HCT116 (cell line): ENCODE measurements at regions not wholly inside any gene's neighbourhood (a gene's known extent, or its start where the extent isn't known, plus 50 kb on each side); places are given as distances from the start of the nearest gene placed in this dataset.
"Not testable (repeated sequence)": the region's sequence is repeated elsewhere in the genome, so short reads cannot be mapped to it uniquely, and the experiment has no call there.

Experiments used
- ATAC-seq: fragments of 200-7000 bp; cut with Tn5 transposase; 2 replicates; pipeline ENCODE4 v1.9.1; 2020; ENCODE audit warnings: mild to moderate bottlenecking, moderate library complexity
- BruUV-seq: library from RNA; stranded (reverse); fragments of 400-500 nt; replicated peaks from 2 replicates; lab custom pipeline; 2021; lab: Mats Ljungman, UMichigan
- CTCF ChIA-PET: fragments of 300-600 bp; sonication (Branson Sonifier 250); formaldehyde crosslinking; loops from one replicate; lab custom pipeline; 2021; ENCODE audit warnings: antibody characterized with exemption; lab: Charles Lee
- POLR2A ChIA-PET: fragments of 300-600, 350-600 bp; sonication (Branson Sonifier 250); formaldehyde crosslinking; loops from one replicate; lab custom pipeline; 2021; ENCODE audit warnings: antibody characterized with exemption; lab: Charles Lee
- RAD21 ChIA-PET, 2 experiments: fragments of 300-600 bp; sonication (Branson Sonifier 250); formaldehyde crosslinking; loops; one replicate each; lab custom pipeline; 2023; ENCODE audit warnings: low total read pairs in 2 of 2; ENCODE audit not compliant: uncharacterized antibody in 2 of 2, unreplicated experiment in 2 of 2, low non-redundant PET in 1 of 2; lab: Charles Lee
- DNase-seq: peaks from one replicate; pipeline ENCODE4 v3.0.0-alpha.2; 2010; ENCODE audit warnings: low read depth, low spot score
- H2AFZ ChIP-seq: fragments of 200-600 bp; shearing (Covaris generic), sonication (generic); 2 replicates; pipeline ENCODE4 v1.6.1; 2017; ENCODE audit warnings: low read depth, mixed run types, mixed read lengths, antibody characterized with exemption, low read length; ENCODE audit not compliant: poor library complexity, severe bottlenecking
- H3K27ac ChIP-seq: 2 replicates; pipeline ENCODE4 v1.5.1; 2012; ENCODE audit warnings: low read depth, low read length
- H3K27me3 ChIP-seq: fragments of 200-600 bp; sonication (generic); 2 replicates; pipeline ENCODE4 v1.6.1; 2016; ENCODE audit warnings: mixed run types, low read length, mixed read lengths; ENCODE audit not compliant: insufficient read depth
- H3K36me3 ChIP-seq, 2 experiments: fragments of 200-500 bp in 1 of 2; fragments of 200-600 bp in 1 of 2; sonication (Bioruptor generic) in 1 of 2; sonication (generic) in 1 of 2; 2 replicates each; pipeline versions ENCODE4 v1.5.1 to v1.6.1; 2014 to 2016; ENCODE audit warnings: low read length in 2 of 2, inconsistent platforms in 1 of 2, mixed read lengths in 1 of 2, mixed run types in 1 of 2; ENCODE audit not compliant: insufficient read depth in 2 of 2, control insufficient read depth in 1 of 2
- H3K4me1 ChIP-seq, 2 experiments: fragments of 200-600 bp in 1 of 2; sonication (generic) in 1 of 2; 2 replicates each; pipeline versions ENCODE4 v1.5.1 to v1.6.1; 2012 to 2017; ENCODE audit warnings: low read length in 2 of 2, inconsistent platforms in 1 of 2, mild to moderate bottlenecking in 1 of 2, mixed read lengths in 1 of 2, mixed run types in 1 of 2, moderate library complexity in 1 of 2; ENCODE audit not compliant: insufficient read depth in 2 of 2, control insufficient read depth in 1 of 2
- H3K4me2 ChIP-seq: fragments of 200-600 bp; sonication (generic); 2 replicates; pipeline ENCODE4 v1.6.1; 2017; ENCODE audit warnings: mixed run types, low read length, mixed read lengths
- H3K4me3 ChIP-seq, 2 experiments: fragments of 200-600 bp in 1 of 2; sonication (generic) in 1 of 2; replicated peaks in 1 of 2; 2 replicates each; pipeline ENCODE4 v1.5.1; 2011 to 2016; ENCODE audit warnings: low read length in 2 of 2, control low read depth in 1 of 2, low read depth in 1 of 2, mild to moderate bottlenecking in 1 of 2, mixed read lengths in 1 of 2, mixed run types in 1 of 2
- H3K79me2 ChIP-seq: fragments of 200-600 bp; sonication (generic); 2 replicates; pipeline ENCODE4 v1.6.1; 2017; ENCODE audit warnings: mild to moderate bottlenecking, mixed run types, low read length, moderate library complexity, mixed read lengths; ENCODE audit not compliant: insufficient read depth
- H3K9ac ChIP-seq: fragments of 200-600 bp; sonication (generic); 2 replicates; pipeline ENCODE4 v1.6.1; 2016; ENCODE audit warnings: low read length, mixed read lengths
- H3K9me2 ChIP-seq: fragments of 200-600 bp; sonication (generic), shearing (Covaris generic); 2 replicates; pipeline ENCODE4 v1.6.1; 2017; ENCODE audit warnings: mixed run types, mild to moderate bottlenecking, moderate library complexity; ENCODE audit not compliant: insufficient read depth
- H3K9me3 ChIP-seq, 2 experiments: fragments of 200-500 bp in 1 of 2; fragments of 200-600 bp in 1 of 2; sonication (Bioruptor generic) in 1 of 2; sonication (generic) in 1 of 2; 2 replicates each; pipeline ENCODE4 v1.6.1; 2014 to 2017; ENCODE audit warnings: low read length in 2 of 2, mixed read lengths in 2 of 2, inconsistent platforms in 1 of 2, low read depth in 1 of 2, mild to moderate bottlenecking in 1 of 2, mixed run types in 1 of 2, moderate library complexity in 1 of 2; ENCODE audit not compliant: control insufficient read depth in 1 of 2, insufficient read depth in 1 of 2
- H4K20me1 ChIP-seq: fragments of 200-600 bp; sonication (generic), shearing (Covaris generic); 2 replicates; pipeline ENCODE4 v1.6.1; 2017; ENCODE audit warnings: mixed run types, mild to moderate bottlenecking, moderate library complexity; ENCODE audit not compliant: insufficient read depth
- intact Hi-C: fragments of 100-400 bp; cut with micrococcal nuclease; formaldehyde crosslinking; loops from 2 replicates; pipeline ENCODE4 v1.10.0; 2022

GRCh38 chr21:5103880-5104561 is 5417.4 kb upstream of the TPTE start:
- BruUV-seq, H3K9me3 ChIP-seq, H3K27ac ChIP-seq, H3K4me2 ChIP-seq, intact Hi-C loops, H3K27me3 ChIP-seq, H3K9ac ChIP-seq, DNase-seq, H4K20me1 ChIP-seq, RAD21 ChIA-PET, H3K9me2 ChIP-seq, H3K79me2 ChIP-seq, H2AFZ ChIP-seq, H3K4me3 ChIP-seq, ATAC-seq, CTCF ChIA-PET, POLR2A ChIA-PET, H3K36me3 ChIP-seq, H3K4me1 ChIP-seq: not testable (repeated sequence)

GRCh38 chr21:5104562-5104928 is 5416.8 kb upstream of the TPTE start:
- H3K4me2 ChIP-seq, H3K4me1 ChIP-seq, H3K27ac ChIP-seq, H3K4me3 ChIP-seq, H3K9me3 ChIP-seq, RAD21 ChIA-PET, H3K36me3 ChIP-seq, DNase-seq, H3K79me2 ChIP-seq, BruUV-seq, POLR2A ChIA-PET, CTCF ChIA-PET, H4K20me1 ChIP-seq, H2AFZ ChIP-seq, ATAC-seq, H3K9ac ChIP-seq, H3K27me3 ChIP-seq, intact Hi-C loops, H3K9me2 ChIP-seq: not testable (repeated sequence)

GRCh38 chr21:5105939-5106708 is 5415.3 kb upstream of the TPTE start:
- DNase-seq, RAD21 ChIA-PET, POLR2A ChIA-PET, CTCF ChIA-PET, H3K27me3 ChIP-seq, H3K27ac ChIP-seq, H3K4me1 ChIP-seq, H3K9me2 ChIP-seq, H4K20me1 ChIP-seq, ATAC-seq, BruUV-seq, H3K36me3 ChIP-seq, intact Hi-C loops, H2AFZ ChIP-seq, H3K9ac ChIP-seq, H3K4me3 ChIP-seq, H3K9me3 ChIP-seq, H3K79me2 ChIP-seq, H3K4me2 ChIP-seq: not testable (repeated sequence)

- ATAC-seq, intact Hi-C loops: not testable (repeated sequence)
Measured at GRCh38 chr21:5106767-5107464, 5414.5 kb upstream of the TPTE start.

More at GRCh38 chr21:5106767-5107464, 5414.5 kb upstream of the TPTE start:
- H3K9me2 ChIP-seq, H3K4me1 ChIP-seq, BruUV-seq, H2AFZ ChIP-seq, H3K9ac ChIP-seq, H4K20me1 ChIP-seq, H3K9me3 ChIP-seq, H3K36me3 ChIP-seq, H3K79me2 ChIP-seq, H3K4me3 ChIP-seq, H3K27me3 ChIP-seq, POLR2A ChIA-PET, RAD21 ChIA-PET, DNase-seq, H3K4me2 ChIP-seq, H3K27ac ChIP-seq, CTCF ChIA-PET: not testable (repeated sequence)
